LNCAP (cell line): ENCODE measurements at regions not wholly inside any gene's neighbourhood (a gene's known extent, or its start where the extent isn't known, plus 50 kb on each side); places are given as distances from the start of the nearest gene placed in this dataset.

Experiments used
- TF ChIP-seq, protein P1 (sequence below): fragments of 450-650 bp; IDR thresholded peaks from 2 replicates; pipeline ENCODE4 v1.5.1; 2017; ENCODE audit warnings: mild to moderate bottlenecking

DNA sequence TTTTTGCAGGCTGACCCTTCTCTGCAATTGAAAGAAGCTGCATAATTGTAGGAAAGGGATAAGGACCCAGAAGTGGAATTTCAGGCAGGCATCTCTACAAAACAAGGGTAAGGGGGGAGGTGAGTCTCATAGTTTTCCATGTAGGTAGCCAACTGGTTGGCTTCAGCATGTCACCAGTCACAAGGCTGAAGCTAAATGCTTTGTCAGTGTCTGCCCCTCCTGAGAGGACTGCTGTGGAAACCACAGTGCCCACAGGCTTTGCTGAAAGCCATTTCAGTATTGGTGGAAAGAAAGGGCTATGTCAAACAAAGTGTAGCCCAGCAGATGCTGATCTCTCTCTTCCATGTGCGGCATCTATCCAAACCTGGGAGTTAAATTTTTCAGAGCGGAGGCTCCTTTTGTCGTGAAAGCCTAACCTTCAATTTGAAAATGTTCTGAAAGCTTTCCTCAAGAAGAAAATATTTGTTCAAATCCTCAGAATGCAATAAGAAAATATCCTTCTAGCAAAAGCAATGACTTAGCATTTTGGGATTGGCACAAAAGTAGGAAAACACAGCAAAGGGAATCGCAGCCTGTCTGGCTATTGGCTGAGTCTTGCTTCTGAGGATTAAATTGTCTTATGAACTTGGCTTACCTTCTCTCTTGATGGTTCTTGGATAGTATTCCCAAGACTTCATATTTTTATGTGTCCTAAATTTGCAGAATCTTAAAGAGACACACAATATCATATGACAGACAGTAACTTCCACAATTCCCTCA, 591.7 kb downstream of the PLPP3 start:
- TF ChIP-seq, protein P1, sequence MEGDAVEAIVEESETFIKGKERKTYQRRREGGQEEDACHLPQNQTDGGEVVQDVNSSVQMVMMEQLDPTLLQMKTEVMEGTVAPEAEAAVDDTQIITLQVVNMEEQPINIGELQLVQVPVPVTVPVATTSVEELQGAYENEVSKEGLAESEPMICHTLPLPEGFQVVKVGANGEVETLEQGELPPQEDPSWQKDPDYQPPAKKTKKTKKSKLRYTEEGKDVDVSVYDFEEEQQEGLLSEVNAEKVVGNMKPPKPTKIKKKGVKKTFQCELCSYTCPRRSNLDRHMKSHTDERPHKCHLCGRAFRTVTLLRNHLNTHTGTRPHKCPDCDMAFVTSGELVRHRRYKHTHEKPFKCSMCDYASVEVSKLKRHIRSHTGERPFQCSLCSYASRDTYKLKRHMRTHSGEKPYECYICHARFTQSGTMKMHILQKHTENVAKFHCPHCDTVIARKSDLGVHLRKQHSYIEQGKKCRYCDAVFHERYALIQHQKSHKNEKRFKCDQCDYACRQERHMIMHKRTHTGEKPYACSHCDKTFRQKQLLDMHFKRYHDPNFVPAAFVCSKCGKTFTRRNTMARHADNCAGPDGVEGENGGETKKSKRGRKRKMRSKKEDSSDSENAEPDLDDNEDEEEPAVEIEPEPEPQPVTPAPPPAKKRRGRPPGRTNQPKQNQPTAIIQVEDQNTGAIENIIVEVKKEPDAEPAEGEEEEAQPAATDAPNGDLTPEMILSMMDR, result no peak

GRCh38 chr1:55986003-55986402, 593.4 kb downstream of the PLPP3 start:
- TF ChIP-seq, protein P1, result no peak

DNA sequence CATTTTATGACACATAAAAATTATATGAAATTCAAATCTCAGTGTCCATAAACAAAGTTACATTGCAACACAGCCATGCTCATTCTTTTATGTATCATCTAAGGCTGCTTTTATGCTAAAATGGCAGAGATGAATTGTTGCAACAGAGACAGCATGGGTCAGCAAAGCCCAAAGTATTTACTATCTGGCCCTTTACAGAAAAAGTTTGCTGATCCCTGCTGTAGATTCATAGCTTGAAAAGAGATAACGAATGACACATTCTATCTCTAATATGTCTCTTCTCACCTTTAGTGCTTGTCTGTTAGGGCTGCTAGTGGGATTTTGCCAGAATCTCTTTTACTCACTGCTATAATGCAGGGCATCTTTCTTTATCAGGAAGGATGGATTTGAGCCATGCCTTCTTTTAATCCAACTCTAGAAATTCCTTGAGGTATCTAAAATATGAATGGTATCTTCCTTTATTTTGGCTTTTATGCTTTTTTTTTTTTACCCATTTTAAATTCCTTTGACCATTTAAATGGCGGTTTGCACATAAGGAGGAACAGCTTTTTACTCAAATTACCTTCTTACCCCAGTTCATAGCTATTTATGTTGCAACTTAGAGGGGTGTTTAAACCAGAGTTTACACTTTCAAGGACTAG, 598.2 kb downstream of the PLPP3 start:
- TF ChIP-seq, protein P1, result no peak

GRCh38 chr1:55980582-55980981, 598.8 kb downstream of the PLPP3 start:
- TF ChIP-seq, protein P1, result no peak

GRCh38 chr1:55974714-55975441, 604.5 kb downstream of the PLPP3 start:
- TF ChIP-seq, protein P1, result no peak

DNA sequence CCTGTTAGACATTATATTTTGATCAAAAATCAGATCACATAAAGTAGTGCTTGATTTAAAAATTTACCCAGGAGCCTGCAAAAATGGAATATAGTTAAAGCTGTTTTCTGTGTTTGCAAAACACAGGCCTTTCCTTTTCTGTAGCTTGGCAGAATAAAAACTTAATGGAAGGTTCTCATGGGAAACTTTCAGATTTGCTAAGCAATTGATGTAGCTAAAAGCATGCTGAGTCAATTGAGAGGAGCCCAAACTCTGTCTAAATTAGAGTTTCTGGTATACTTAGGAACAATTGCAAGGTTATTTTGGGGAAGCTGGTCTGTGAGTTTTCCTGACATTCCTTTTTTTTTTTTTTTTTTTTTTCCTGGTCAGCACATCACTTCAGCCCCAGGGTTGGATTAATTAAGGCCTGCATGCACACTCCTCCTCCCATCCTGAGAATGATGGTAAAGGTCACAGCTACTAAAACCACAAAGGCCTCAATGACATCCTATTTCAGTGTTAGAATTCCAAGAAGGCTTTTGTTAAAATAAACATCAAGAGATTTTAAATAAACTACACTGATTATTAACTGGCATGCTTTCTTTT, 608.7 kb downstream of the PLPP3 start:
- TF ChIP-seq, protein P1, result no peak

DNA sequence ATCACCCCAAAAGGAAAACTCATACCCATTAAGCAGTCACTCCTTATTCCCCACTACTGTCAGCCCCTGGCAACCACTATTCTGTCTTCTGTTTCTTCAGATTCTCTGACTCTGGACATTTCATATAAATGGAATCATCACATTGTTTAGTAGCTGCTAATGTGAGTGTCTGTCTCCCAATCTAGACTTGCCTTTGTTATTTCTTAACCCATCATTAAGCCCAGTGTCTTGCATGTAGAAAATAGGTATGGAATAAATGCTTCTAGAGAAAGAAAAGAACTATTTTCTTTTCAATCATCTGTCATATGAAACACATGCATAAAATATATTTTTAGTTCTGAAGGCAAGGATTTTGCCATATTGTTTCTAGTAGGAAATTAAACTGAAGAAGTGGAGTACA, 610.0 kb downstream of the PLPP3 start:
- TF ChIP-seq, protein P1, result no peak
